PC-3 (cell line): ENCODE measurements at regions not wholly inside any gene's neighbourhood (a gene's known extent, or its start where the extent isn't known, plus 50 kb on each side); places are given as distances from the start of the nearest gene placed in this dataset.

Source experiments
- ATAC-seq: fragments of 200-7000 bp; cut with Tn5 transposase; 2 replicates; pipeline ENCODE4 v1.9.1; 2020; ENCODE audit warnings: mild to moderate bottlenecking, moderate library complexity
- BruUV-seq: library from RNA; stranded (reverse); fragments of 400-500 nt; replicated peaks from 2 replicates; lab custom pipeline; 2021; lab: Mats Ljungman, UMichigan
- CTCF ChIA-PET: fragments of 300-600 bp; sonication (Branson Sonifier 250); formaldehyde crosslinking; loops from one replicate; lab custom pipeline; 2022; ENCODE audit warnings: antibody characterized with exemption; lab: Charles Lee
- POLR2A ChIA-PET: fragments of 300-600 bp; sonication (Branson Sonifier 250); formaldehyde crosslinking; loops from one replicate; lab custom pipeline; 2022; ENCODE audit warnings: antibody characterized with exemption; ENCODE audit not compliant: unreplicated experiment; lab: Charles Lee
- DNase-seq: peaks from one replicate; pipeline ENCODE4 v3.0.0-alpha.2; 2015
- H2AFZ ChIP-seq: fragments of 300-600 bp; sonication (generic); 2 replicates; pipeline ENCODE4 v1.6.0; 2016; ENCODE audit warnings: antibody characterized with exemption, low read length
- H3F3A ChIP-seq: fragments of 300-600 bp; sonication (generic); one replicate; pipeline ENCODE4 v1.6.0; 2017; ENCODE audit warnings: antibody characterized with exemption, low read length, control low read depth, mild to moderate bottlenecking; ENCODE audit not compliant: unreplicated experiment
- H3K27ac ChIP-seq: fragments of 300-600 bp; sonication (generic); 2 replicates; pipeline ENCODE4 v1.5.1; 2016; ENCODE audit warnings: mild to moderate bottlenecking, low read length
- H3K27me3 ChIP-seq: fragments of 300-600 bp; sonication (generic); 2 replicates; pipeline ENCODE4 v1.6.1; 2016; ENCODE audit warnings: low read length, mixed read lengths
- H3K36me3 ChIP-seq: fragments of 300-600 bp; sonication (generic); 2 replicates; pipeline ENCODE4 v1.6.1; 2016; ENCODE audit warnings: low read depth, mixed run types, low read length, mixed read lengths
- H3K4me1 ChIP-seq: fragments of 300-600 bp; sonication (generic); 2 replicates; pipeline ENCODE4 v1.5.1; 2016; ENCODE audit warnings: low read length; ENCODE audit not compliant: insufficient read depth
- H3K4me2 ChIP-seq: fragments of 300-600 bp; sonication (generic); 2 replicates; pipeline ENCODE4 v1.6.0; 2016; ENCODE audit warnings: low read length
- H3K4me3 ChIP-seq: fragments of 300-600 bp; sonication (generic); 2 replicates; pipeline ENCODE4 v1.5.1; 2016; ENCODE audit warnings: mild to moderate bottlenecking, low read length, mixed read lengths
- H3K79me2 ChIP-seq: fragments of 300-600 bp; sonication (generic); 2 replicates; pipeline ENCODE4 v1.6.1; 2017; ENCODE audit warnings: low read length, mixed read lengths
- H3K9ac ChIP-seq: fragments of 300-600 bp; sonication (generic); 2 replicates; pipeline ENCODE4 v1.6.0; 2016; ENCODE audit warnings: mild to moderate bottlenecking, low read length
- H3K9me2 ChIP-seq: fragments of 300-600 bp; sonication (generic); replicated peaks from 2 replicates; pipeline ENCODE4 v1.6.1; 2016; ENCODE audit warnings: mixed run types, low read length, mixed read lengths
- H3K9me3 ChIP-seq: fragments of 300-600 bp; sonication (generic); 2 replicates; pipeline ENCODE4 v1.6.1; 2016; ENCODE audit warnings: low read length, mixed read lengths
- H4K20me1 ChIP-seq: fragments of 300-600 bp; sonication (generic); 2 replicates; pipeline ENCODE4 v1.6.1; 2016; ENCODE audit warnings: low read length, mixed read lengths
- CTCF ChIP-seq: fragments of 300-600 bp; sonication (generic); conservative IDR thresholded peaks from 2 replicates; pipeline ENCODE4 v1.5.1; 2017; ENCODE audit warnings: antibody characterized with exemption, low read depth, mild to moderate bottlenecking, low read length
- EZH2 ChIP-seq: fragments of 300-600 bp; sonication (generic); IDR thresholded peaks from one replicate; pipeline ENCODE4 v1.6.1; 2017; ENCODE audit warnings: antibody characterized with exemption, mild to moderate bottlenecking, low read length; ENCODE audit not compliant: unreplicated experiment
- EZH2phosphoT487 ChIP-seq: fragments of 300-600 bp; sonication (generic); IDR thresholded peaks from 2 replicates; pipeline ENCODE4 v1.6.1; 2018; ENCODE audit warnings: mild to moderate bottlenecking, antibody characterized with exemption, low read length, borderline replicate concordance
- intact Hi-C: fragments of 100-400 bp; cut with micrococcal nuclease; formaldehyde crosslinking; loops from 2 replicates; pipeline ENCODE4 v1.9.0; 2023

DNA sequence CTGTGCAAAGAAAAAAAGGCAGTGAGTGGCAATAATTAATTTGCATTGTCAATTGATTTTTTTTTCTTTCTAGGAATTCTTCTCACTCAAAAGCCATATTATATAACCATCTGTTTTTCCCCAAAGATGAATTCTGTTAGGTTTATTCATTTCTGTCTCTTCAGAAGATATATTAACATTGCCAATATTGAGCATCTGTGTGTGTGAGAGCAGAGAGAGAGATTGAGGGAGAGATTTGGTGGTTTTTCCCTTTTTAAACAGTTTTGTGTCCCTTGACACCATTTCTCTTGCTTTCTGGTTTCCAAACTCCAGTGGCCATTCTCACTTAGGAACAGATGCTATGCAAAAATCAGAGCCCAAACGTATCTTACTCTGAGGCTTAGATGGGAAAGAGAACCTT lies 112.5 kb downstream of the LACC1 start:
- no peaks in the 10 kb centered on the region for H3K36me3 ChIP-seq
- no peaks in the 10 kb centered on the region for H3F3A ChIP-seq
- H3K27me3 ChIP-seq = no peaks in the 10 kb centered on the region
- BruUV-seq = no TSS peak
- no peak overlapping the region for H2AFZ ChIP-seq
- POLR2A ChIA-PET = no interaction called here
- no peak overlapping the region for H3K9ac ChIP-seq
- no peaks in the 10 kb centered on the region for H3K9me3 ChIP-seq
- no peak for TF ChIP-seq EZH2
- no peak for TF ChIP-seq CTCF
- TF ChIP-seq EZH2phosphoT487 = no peak
- no peak overlapping the region for H3K4me2 ChIP-seq
- DNase-seq (no peak), ATAC-seq (no peak)
- intact Hi-C loops = no loop called here
- no peak overlapping the region for H3K27ac ChIP-seq
- H3K4me1 ChIP-seq = peaks cover 6% of the 10 kb centered on the region
- H3K79me2 ChIP-seq = no peaks in the 10 kb centered on the region
- H3K4me3 ChIP-seq = no peak overlapping the region
- CTCF ChIA-PET = no interaction called here
- no peaks in the 10 kb centered on the region for H4K20me1 ChIP-seq
- H3K9me2 ChIP-seq = no peaks in the 10 kb centered on the region

- no peaks in the 10 kb centered on the region for H3K79me2 ChIP-seq
- no peaks in the 10 kb centered on the region for H3F3A ChIP-seq
- no peak overlapping the region for H3K27ac ChIP-seq
- ChIA-PET CTCF (no interaction called here), POLR2A (no interaction called here)
- H2AFZ ChIP-seq = no peak overlapping the region
- intact Hi-C loops = no loop called here
- H3K4me3 ChIP-seq = no peak overlapping the region
- ATAC-seq = no peak
- no peak for DNase-seq
- TF ChIP-seq EZH2phosphoT487 = no peak
- TF ChIP-seq CTCF = no peak
- TF ChIP-seq EZH2 = no peak
- no peaks in the 10 kb centered on the region for H3K27me3 ChIP-seq
- no peaks in the 10 kb centered on the region for H3K9me3 ChIP-seq
- BruUV-seq = no TSS peak
- no peak overlapping the region for H3K4me2 ChIP-seq
- no peaks in the 10 kb centered on the region for H4K20me1 ChIP-seq
- no peaks in the 10 kb centered on the region for H3K9me2 ChIP-seq
- H3K9ac ChIP-seq = no peak overlapping the region
- peaks cover 6% of the 10 kb centered on the region for H3K4me1 ChIP-seq
- no peaks in the 10 kb centered on the region for H3K36me3 ChIP-seq
Observed at GRCh38 chr13:43994999-43995859, 115.5 kb downstream of the LACC1 start.

- Histone ChIP-seq H4K20me1 (no peaks in the 10 kb centered on the region), H3K4me3 (no peak overlapping the region), H3K27me3 (no peaks in the 10 kb centered on the region), H3K9me3 (no peaks in the 10 kb centered on the region), H3K27ac (no peak overlapping the region), H3K79me2 (no peaks in the 10 kb centered on the region), H2AFZ (no peak overlapping the region), H3K9me2 (no peaks in the 10 kb centered on the region), H3K9ac (no peak overlapping the region), H3K36me3 (no peaks in the 10 kb centered on the region), H3K4me2 (no peak overlapping the region), H3F3A (no peaks in the 10 kb centered on the region), H3K4me1 (peaks cover 6% of the 10 kb centered on the region)
- BruUV-seq = no TSS peak
- DNase-seq = no peak
- intact Hi-C loops = no loop called here
- TF ChIP-seq CTCF = no peak
- no peak for TF ChIP-seq EZH2
- no peak for TF ChIP-seq EZH2phosphoT487
- no peak for ATAC-seq
- ChIA-PET POLR2A (no interaction called here), CTCF (no interaction called here)
Observed at GRCh38 chr13:43996221-43996620, 116.5 kb downstream of the LACC1 start.
